Gastrocnemius medialis (tissue), 4 donors: ENCODE measurements at regions not wholly inside any gene's neighbourhood (a gene's known extent, or its start where the extent isn't known, plus 50 kb on each side); places are given as distances from the start of the nearest gene placed in this dataset.

Experiments
- CTCF ChIP-seq, 5 experiments: fragments of 450-650 bp in 3 of 5; fragments of 200-600 bp in 2 of 5; sonication (generic) in 2 of 5; IDR thresholded peaks in 4 of 5; conservative IDR thresholded peaks in 1 of 5; 1 replicate in 4 of 5; 2 replicates in 1 of 5; pipeline ENCODE4 v1.5.1; 2016 to 2019; ENCODE audit warnings: antibody characterized with exemption in 5 of 5, mild to moderate bottlenecking in 3 of 5, moderate library complexity in 3 of 5
- POLR2A ChIP-seq, 2 donors: fragments of 450-650 bp; IDR thresholded peaks; one replicate each; pipeline ENCODE4 v1.6.1; 2017; ENCODE audit warnings: antibody characterized with exemption in 2 of 2, mild to moderate bottlenecking in 2 of 2, moderate library complexity in 2 of 2

GRCh38 chr5:60522292-60522905 lies 177.6 kb downstream of the DEPDC1B start:
- TF ChIP-seq POLR2A (IDR thresholded peaks at IDR 0.05) (no peak), CTCF (IDR thresholded peaks at IDR 0.05 in 4 of 5, conservative IDR thresholded peaks at IDR 0.05 in 1 of 5) (no peak)
